ENCODE measurements at regions not wholly inside any gene's neighbourhood (a gene's known extent, or its start where the extent isn't known, plus 50 kb on each side); places are given as distances from the start of the nearest gene placed in this dataset.
"Not testable (repeated sequence)": the region's sequence is repeated elsewhere in the genome, so short reads cannot be mapped to it uniquely, and the experiment has no call there.

DNA sequence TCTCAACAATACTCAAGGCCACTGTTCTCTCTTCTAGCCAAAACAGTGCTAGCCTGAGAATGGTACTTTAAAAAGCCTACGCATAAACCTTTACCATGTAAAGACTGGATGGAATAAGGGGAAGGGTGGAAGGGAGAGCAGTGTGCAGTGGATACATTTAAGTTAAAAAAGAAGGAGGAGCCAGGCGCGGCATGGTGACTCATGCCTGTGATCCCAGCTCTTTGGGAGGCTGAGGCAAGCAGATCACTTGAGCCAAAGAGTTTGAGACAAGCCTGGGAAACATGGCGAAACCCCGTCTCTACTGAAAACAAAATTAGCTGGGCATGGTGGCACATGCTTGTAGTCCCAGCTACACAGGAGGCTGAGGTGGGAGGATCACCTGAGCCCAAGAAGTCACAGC lies 127.7 kb upstream of the KIF2A start:
- DNase-seq (ENCODE audit: low spot score): no peak

DNA sequence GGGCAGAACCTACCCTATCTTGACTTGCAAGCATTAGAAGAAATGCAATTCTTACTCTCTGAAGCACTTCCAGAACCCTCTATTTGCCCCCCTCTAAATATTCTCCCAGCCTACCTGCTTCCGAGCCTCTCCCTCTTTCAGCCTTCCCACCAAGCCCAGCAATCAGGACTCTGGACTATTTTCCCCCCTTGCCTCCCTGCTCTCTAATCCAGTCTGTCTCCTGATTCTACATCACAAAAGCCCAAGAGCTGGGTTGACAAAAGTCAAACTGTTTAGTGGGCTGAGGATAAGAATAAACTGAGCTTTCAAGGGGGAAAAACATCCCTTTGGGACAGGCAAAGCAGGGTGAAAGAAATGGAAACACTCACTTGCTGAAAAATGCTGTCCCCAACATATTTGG lies 123.2 kb upstream of the KIF2A start:
- no peak for DNase-seq (ENCODE audit: low spot score)

DNA sequence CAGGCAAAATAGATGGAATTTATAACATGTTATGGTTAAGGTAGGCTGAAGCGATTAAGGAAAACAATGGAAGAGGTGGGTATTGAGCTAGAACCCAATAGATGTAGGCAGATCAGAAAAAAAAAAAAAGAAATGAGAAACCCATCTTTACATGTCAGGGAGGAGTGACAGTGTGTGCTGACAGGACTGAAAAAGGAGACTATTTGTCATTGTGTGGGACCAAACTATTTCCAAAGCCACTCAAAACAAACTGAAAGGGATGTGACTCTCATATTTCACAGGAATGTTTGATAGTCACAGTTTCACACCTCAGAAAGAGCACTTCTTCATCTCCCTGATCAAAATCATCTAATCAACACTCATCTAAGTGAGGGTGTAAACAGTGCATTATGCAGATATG lies 122.3 kb upstream of the KIF2A start:
- no peak for DNase-seq (ENCODE audit: low spot score)

DNA sequence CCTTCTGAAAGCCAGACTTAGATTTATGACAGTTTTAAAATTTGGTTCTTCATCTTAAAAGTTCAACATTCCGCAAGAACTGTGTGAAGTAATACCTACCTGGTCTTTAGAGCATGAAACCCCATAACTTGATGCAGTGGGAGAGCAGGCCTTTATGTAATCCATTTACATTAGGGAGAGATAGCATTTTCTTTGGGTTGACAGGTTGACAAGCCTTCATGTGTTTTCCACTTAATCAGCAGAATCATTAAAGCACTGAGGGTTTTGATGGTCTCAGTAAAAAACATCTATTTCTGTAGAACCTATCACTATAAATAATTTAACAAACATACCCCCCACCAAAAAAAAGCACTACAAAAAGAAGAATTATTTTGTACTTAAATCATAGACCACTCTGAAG lies 121.6 kb upstream of the KIF2A start:
- DNase-seq (ENCODE audit: low spot score): no peak

DNA sequence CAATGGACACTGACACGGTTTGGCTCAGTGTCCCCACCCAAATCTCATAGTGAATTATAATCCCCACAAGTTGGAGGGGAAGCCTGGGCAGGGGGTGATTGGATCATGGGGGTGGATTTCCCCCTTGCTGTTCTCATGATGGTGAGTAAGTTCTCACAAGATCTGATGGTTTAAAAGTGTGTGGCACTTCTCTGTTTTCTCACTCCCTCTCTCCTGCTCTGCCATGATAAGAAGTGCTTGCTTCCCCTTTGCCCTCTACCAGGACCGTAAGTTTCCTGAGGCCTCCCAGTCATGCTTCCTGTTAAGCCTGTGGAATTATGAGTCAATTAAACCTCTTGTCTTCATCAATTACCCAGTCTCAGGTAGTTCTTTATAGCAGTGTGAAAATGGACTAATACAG lies 115.8 kb upstream of the KIF2A start:
- no peak for DNase-seq (ENCODE audit: low spot score)

DNA sequence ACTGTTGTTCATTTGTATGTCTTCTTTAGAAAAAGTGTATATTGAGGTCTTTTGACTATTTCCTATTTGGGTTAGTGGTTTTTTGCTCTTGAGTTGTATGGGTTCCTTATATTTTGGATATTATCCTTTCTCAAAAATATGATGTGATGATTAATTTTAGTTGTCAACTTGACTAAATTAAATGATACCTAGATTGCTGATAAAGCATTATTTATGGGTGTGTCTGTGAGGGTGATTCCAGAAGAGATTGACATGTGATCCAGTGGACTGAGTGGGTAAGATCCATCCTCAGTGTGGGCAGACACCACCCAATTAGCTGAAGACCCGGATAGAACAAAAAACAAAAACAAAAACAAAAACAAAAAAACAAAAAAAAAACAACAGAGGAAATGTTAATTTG lies 115.1 kb upstream of the KIF2A start:
- no peak for DNase-seq (ENCODE audit: low spot score)

DNA sequence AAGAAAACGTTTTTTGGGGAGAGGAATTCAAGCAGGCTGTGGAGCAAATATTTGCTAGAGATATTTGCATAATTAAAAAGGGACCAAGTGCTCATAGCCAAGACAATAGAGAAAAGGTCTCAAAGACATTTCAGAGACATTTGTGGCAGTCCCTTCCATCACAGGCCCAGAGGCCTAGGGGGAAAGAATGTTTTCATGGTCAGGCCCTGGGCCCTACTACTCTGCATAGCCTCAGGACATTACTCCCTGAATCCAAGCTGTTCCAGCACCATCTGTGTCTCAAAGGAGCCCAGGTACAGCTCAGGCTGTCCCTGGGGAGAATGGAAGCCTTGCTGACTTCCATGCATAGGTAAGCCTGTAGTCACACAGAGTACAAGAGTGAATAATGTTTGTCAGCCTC lies 113.0 kb upstream of the KIF2A start:
- DNase-seq (ENCODE audit: low spot score): no peak

DNA sequence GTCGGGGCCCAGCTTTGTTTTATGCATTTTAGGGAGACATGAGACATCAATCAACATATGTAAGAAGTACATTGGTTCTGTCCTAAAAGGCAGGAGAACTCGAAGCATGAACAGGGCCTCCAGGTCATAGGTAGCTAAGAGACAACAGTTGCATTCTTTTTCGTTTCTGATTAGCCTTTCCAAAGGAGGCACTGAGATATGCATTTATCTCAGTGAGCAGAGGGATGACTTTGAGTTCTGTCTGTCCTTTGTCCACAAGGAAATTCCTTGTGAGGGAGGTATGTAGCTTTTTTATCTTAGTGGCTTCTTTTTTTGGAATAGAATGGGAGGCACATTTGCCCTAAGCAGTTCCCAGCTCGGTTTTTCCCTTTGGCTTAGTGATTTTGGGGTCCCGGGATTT lies 109.5 kb upstream of the KIF2A start:
- DNase-seq (ENCODE audit: low spot score): not testable (repeated sequence)

DNA sequence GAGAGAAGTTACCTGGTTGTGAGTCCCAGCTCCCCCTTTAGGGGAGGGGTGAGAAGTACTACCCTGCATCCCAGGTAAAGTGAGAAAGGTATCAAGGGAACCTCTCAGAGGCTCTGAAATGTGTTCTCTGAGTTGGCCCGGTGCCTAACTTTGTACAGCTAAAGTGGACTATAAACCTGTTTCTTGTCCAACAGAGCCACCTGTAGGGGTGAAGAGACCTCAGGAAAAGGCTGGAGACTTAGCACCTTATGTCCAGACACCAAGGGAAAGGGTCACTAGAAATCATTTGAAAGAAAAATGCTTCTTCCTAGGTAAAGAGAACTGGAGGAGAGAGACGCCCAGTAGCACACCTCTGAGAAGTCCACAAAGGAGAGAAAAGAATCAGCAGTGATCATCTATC lies 108.3 kb upstream of the KIF2A start:
- DNase-seq (ENCODE audit: low spot score): no peak

DNA sequence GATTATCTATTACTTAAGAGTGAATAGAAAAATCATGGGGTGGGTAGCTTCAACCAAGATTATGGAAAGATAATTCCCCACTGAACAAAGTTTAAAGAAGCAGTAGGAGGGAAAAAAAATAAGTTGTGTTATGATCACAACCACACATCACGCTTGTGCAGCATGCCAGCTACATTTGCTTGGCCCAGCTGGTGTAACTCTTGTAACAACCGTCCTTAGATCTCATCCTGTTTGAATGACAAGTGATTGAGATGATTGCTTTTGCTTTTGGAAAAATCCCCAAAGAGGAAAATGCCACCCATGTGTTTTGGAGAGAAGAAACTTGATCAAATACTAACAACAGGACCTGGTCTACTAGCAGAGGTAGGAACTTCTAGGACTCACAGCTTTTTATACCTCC lies 107.6 kb upstream of the KIF2A start:
- DNase-seq (ENCODE audit: low spot score): no peak

DNA sequence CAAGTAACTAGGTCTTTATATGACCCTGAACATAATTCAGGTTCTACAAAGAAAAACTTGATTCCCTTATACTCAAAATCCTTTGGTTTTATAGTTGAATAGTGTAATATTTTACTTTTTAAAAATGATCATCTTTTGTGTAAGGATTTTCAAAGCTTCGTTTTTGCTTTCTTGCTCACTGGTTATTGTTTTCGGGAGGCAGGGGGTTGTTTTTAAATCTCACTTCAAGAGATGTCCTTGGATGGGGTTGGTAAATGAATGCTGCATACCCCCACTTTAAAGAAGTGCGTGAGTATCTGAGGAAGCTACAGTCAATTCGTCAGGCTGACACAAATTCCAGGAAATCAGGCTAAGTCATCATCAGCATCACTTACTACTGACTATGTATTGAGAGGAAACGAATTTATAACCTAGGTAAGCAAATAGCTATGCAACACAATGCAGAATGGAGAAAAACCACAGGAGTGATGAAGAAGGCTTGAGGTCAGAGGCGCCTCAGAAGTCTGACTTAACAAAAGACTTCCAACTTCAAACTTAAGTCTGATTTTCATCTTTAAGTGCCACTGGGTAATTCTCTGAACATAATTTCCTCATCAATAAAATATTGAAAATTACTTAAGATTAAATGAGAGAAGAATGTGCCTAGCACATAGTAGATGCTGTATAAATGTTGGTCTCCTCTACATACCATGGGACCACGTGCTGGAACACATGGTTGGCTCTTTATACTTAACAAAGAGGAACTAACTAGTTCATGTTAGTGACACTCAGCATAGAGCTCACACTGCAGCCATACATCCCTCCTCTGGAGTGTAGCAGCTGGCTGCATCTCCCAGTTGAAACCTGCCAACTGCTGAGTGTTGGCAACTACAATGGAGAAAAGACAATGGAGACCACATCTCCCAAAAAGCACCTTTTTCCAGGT lies 106.0 kb upstream of the KIF2A start:
- no peak for DNase-seq (ENCODE audit: low spot score)

DNA sequence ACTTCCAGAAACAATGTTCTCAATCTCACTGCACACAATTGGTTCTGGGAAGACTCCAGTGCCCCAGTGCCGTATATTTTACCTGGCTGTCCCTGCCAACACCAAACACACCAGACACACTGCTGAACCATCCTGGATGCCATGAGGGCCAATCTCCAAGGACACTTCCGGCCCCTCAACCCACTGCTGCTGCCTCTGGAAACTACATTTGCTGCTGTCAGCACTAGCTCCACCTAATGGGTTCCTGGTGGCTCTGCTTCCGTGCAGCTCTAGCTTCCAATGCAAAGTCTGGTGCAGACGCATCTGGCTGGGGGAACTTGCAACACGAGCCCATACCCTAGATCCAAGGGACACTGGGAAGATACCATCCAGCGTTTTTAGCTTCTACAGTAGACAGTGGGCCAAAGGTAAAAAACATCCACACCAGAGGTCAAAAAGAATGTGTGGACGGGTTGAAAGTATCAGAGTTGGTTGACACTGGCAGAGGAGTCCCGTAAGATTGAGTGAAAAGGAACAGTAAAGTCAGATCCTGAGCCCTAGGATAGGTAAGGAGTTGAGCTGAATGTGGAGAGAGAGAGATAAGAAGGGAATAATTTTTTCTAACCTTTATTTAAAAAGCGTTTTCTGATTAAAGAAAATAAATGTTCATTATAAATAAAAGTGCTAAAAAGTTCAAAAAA lies 99.7 kb upstream of the KIF2A start:
- DNase-seq (ENCODE audit: low spot score): no peak

DNA sequence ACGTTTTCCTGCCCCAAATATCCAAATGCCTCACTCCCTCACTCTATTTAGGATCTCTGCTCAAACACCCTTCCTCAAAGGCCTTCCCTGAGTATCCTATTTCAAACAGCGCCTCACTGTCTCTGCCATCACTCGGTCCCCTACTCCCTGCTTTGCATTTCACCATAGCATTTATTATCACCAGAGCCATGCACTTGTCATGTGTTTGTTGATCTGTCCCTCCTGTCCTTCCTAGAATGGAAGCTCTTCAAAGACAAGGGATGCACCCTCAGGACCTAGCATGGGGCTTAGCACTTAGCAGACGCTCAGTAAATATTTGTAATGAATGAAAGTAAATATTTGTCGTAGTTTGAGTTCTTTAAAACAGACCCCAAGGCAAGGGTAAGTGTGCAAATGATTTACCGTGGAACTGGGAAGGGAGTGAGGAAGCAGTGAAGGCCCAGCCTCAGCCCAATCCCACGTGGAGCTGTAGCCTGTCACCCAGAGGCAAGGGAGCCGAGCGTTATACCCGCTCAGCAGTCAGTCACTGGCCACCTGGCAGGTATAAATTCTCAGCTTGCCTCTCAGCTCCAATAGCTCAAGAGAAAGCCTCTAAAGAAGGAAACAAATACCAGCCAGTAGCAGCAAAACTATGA lies 97.7 kb upstream of the KIF2A start:
- DNase-seq (ENCODE audit: low spot score): no peak

DNA sequence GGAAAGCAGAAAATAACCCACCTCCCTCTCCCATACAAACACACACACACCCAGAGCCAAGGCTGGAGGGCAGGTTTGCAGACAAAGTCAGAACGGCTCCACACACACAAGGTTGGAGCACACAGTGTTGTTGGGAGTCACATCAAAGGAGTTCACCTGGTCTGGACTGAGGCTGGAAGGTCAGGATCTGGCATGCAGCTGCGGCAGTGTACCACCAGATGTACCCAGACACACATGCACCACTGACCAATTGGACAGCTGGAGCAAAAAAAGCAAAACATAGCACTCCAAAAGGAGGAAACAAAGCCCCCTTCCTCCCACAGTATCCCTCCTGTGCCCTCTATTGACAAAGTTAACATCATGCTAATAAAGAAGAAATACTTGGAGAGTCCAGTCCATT lies 94.6 kb upstream of the KIF2A start:
- DNase-seq (ENCODE audit: low spot score): no peak

DNA sequence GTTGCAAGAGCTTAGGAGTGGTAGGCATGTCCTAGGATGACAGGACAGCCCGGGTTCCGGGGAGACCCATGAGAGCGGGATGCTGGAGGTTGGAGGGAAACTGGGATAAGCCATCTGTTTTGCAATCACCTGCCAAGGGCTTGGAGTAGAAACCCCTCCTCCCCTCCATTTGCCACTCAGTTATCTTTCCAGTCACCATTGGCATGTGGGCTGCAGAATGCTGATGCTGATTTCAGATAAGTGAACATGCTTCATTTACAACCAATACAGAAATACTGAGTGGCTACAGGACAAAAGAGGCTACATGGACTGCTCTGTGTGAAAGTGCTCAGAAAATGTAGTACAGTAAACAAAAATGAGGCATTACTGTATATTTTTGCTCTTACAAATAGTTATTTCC lies 93.4 kb upstream of the KIF2A start:
- no peak for DNase-seq (ENCODE audit: low spot score)

DNA sequence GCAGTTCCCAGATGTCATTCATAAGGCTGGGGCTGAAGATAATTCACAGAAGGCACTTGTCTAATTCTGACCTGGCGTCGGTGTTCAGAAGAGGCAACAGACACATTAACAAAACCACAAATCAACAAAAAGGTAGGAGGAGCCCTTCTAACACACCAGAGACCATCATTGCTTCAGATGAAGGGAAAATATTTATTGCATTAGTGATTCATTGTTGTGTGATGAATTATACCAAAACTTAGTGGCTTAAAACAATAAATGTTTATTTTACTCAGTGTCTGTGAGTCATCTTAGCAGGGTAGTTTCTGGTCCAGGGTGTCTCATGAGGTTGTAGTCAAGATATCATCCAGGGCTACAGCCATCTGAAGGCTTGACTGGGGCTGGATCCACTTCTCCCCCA lies 91.3 kb upstream of the KIF2A start:
- DNase-seq (ENCODE audit: low spot score): no peak

DNA sequence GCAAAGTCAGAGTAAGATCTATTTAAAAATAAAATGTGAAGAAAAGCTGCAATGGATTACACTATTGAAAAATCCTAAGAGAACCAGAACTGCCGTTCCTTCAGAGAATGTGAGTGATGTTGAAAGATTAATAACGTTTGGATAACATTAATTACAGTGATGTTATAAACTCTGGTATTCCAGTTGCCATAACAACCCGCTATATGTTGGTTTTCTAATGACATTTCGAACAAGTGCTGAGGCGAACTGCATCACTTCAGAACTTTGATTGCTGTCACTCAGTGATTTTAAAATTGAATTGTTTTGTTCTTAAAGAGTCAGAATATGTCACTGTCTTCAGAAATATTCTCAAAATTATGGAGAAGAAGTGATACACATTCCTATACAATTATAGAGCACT lies 89.4 kb upstream of the KIF2A start:
- not testable (repeated sequence) for DNase-seq (ENCODE audit: low spot score)

DNA sequence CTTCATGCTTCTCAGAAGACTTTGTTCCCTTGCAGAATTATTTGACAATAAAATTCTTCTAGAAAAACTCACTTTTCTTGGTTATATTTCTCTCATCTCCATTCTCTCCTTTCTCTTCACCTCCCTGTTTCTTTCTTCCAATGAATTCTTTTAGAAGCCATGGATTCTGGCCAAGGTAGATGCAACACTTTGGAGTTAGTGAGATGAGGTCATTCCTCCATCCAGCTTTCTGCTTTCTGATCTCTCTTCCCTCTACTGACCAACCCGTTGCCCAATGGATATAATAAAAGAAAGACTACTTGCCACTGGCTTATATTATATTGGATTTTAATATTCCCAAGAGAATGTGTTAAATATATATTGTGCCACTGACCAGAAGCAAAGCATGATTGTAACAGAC lies 88.9 kb upstream of the KIF2A start:
- DNase-seq (ENCODE audit: low spot score): not testable (repeated sequence)

DNA sequence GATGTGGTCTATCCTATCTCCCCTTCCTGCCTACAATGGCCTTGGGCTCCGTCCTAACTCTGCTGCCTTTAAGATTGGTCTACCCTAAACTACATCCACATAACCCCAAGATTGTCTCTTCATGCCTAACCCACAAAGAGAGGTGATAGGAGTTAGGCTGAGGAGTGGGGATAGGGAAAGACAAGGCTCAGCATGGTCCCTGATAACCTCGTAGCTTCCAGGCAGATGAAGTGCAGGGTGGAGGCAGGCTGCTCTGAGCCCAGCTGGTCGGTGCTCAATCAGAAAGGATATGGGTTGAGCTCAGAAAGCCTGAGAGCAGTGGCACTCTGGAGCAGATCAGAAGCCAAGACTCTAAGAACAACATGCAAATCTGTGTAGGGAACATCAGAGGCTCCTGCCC lies 87.1 kb upstream of the KIF2A start:
- DNase-seq (ENCODE audit: low spot score): not testable (repeated sequence)

DNA sequence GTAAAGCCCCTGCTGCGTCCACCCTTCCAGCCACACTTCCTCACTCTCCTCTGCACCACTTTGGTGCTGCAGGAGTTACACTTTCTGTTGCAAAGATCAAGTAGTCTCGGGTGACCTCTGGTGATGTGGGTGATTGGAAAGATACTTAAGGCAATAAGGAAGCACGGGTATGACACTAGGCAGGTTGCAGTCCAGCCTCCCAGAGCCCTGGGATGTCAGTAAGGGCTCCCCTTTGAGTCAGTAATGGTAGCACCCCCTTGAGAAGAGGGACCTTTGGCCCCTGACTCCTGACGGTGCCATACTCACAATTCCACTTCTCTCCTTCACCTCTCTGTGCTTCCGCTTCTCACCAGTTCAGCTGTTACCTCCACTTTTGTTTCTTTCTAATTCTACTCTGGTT lies 84.1 kb upstream of the KIF2A start:
- not testable (repeated sequence) for DNase-seq (ENCODE audit: low spot score)

DNA sequence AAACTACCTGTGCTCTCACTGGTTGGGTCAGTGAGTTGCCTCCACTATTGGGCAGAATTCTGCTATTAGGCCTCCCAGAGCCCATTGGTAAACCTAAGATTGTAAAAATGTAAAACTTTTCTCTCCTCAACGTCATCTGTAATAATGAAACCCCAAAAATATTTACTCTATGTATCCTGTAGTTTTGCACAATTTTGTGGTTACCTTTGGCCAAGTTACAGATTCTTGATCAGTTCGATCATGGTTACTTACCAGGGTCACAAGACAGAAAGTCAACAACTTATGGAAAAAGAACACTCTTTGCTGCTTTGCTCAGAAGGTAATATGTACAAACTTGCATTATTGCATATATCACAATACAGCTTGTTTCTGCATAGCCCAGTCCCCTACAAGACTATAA lies 83.7 kb upstream of the KIF2A start:
- not testable (repeated sequence) for DNase-seq (ENCODE audit: low spot score)

DNA sequence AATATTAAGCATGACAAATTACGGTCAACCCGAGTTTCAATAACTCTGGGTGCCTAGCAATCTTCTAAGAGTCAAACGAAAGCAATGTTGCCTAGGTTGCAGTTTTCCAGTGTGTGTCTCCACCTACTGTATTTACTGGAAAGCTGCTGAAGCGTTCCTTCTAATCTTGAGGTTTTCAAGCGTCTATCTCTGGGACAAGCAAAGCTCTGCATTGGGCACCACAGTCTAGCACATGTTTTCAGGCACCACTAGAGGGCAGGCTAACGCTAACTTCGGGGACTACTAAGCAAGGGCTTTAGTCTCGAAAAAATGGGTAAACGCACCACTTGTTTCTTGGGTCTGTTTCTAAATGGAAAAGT lies 82.7 kb upstream of the KIF2A start:
- not testable (repeated sequence) for DNase-seq (ENCODE audit: low spot score)

DNA sequence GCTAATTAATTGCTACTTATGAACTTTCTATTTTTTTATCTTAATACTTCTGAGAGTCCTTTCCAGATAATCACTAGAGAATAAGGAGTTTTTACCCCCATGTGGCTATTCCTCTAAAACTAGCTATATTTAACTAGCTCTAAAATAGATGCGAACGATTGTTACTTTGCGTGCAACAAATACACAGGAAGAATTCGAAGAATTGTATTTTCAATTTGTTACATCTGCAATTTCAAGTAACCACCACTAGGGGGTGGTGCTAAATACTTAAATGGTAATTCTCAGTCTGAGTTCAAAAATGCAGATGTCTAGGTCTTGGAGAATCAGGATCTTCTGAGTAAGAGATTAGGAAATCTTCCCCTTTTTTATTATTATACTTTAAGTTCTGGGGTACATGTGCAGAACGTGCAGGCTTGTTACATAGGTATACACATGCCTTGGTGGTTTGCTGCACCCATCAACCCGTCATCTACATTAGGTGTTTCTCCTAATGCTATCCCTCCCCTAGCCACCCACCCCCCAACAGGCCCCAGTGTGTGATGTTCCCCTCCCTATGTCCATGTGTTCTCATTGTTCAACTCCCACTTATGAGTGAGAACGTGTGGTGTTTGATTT lies 80.9 kb upstream of the KIF2A start:
- not testable (repeated sequence) for DNase-seq (ENCODE audit: low spot score)
